ENCODE measurements at regions not wholly inside any gene's neighbourhood (a gene's known extent, or its start where the extent isn't known, plus 50 kb on each side); places are given as distances from the start of the nearest gene placed in this dataset.

DNA sequence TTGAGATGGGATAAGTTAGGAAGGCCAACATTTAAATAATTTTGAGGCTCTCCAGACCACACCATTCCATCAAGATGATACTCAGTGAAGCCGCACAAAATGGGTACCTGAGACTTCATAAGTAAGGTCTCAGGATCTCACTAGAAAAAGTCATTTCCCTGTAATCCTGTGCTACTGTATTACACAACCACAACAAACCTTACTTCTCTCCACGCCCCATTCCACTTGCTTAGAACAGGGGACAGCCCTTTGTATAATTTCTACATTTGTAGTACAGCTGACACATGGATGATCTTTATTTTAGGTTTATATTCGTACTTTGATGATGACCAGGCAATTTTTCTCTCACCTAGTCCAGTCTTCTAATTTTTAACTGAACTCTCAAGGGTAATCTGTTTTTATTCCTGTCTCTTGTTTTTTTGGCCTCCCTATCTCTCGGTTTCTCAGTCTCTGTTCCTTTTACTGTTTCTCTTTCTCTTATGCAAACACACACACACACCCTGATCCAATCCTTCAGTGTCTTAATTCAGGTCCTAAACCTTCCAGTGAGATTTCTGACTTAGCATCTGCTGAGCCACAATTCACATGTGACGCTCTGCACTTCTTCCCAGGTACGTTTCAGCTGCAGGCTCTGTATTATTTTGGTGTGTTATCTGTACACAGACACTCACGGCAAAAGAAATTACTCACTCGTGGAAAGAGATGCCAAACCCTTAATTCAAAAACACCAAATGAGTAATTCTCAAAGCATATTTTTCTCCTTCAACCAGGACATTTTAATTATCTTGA lies 223.2 kb upstream of the THBS1 start:
- no peak overlapping the region for H3K4me3 ChIP-seq (ENCODE audit: low read depth, low read length)
- TF ChIP-seq, protein P1, sequence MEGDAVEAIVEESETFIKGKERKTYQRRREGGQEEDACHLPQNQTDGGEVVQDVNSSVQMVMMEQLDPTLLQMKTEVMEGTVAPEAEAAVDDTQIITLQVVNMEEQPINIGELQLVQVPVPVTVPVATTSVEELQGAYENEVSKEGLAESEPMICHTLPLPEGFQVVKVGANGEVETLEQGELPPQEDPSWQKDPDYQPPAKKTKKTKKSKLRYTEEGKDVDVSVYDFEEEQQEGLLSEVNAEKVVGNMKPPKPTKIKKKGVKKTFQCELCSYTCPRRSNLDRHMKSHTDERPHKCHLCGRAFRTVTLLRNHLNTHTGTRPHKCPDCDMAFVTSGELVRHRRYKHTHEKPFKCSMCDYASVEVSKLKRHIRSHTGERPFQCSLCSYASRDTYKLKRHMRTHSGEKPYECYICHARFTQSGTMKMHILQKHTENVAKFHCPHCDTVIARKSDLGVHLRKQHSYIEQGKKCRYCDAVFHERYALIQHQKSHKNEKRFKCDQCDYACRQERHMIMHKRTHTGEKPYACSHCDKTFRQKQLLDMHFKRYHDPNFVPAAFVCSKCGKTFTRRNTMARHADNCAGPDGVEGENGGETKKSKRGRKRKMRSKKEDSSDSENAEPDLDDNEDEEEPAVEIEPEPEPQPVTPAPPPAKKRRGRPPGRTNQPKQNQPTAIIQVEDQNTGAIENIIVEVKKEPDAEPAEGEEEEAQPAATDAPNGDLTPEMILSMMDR (IDR thresholded peaks at IDR 0.05; ENCODE audit: low read depth, low read length): no peak

DNA sequence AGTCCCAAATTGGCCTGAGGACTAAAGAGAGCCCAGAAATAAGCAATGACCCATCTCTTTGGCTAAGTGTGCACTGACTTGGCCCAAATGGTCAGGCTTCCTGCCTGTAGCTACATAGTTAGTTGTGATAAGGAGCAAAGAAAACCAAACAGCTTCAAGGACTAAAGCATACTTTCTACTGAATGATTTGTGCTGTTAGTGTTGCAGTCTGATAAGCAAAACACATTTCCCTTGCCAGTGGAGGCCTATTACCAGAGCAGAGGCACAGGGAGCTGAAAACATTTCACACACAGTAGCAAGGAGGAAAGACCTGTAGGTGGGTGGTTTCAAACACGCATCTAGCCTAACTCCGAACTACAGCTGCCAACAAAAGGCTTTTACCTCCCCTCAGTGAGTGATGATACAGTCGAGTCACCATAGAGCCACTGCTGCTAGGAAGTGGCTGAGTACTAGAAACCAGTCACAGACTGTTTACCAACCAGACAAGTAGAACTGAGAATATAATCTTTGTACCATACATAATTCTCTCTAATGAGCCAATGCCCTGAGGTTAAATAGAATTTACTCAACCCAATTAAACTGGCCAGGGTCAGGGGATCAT lies 222.3 kb upstream of the THBS1 start:
- no peak overlapping the region for H3K4me3 ChIP-seq (ENCODE audit: low read depth, low read length)
- TF ChIP-seq, protein P1 (IDR thresholded peaks at IDR 0.05; ENCODE audit: low read depth, low read length): no peak

DNA sequence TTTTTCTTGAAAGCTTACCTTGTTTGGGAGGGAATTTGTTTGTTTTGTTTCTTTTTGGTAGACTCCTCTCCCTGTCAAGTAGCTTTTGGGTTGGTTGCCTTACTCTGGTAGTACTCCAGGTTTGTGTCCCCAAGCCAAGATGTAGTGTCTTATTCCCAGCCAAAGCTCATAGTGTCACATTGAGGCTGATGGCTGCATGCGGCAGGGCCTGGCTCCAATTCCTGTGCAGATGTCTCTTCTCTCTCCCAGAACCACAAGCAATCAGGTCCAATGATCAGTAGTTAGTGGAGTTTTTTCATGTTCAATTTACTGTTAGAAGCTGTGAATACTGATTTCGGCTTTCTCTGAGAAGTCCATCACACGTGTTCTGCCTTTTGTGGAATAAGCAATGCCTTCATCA lies 221.1 kb upstream of the THBS1 start:
- TF ChIP-seq, protein P1 (IDR thresholded peaks at IDR 0.05; ENCODE audit: low read depth, low read length): no peak

DNA sequence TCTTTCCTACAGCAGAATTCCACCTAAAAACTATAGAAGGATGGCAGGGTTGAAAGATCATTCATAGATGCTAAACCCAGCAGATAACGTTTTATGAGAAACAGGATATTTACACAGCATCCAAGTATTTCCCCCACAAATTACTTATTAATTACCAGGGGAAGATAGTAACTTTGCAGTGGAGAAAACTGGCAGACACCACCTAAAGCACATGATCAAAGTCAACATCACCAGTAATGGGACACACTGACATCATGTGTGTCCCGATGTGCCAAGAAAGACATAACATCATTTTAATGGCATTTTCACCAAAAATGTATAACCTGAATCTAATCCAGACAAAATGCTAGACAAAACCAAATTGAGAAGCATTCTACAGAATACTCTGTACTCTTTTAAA lies 220.4 kb upstream of the THBS1 start:
- H3K4me3 ChIP-seq (ENCODE audit: low read depth, low read length): no peak overlapping the region
- TF ChIP-seq, protein P1 (IDR thresholded peaks at IDR 0.05; ENCODE audit: low read depth, low read length): no peak

More for the DNA sequence above, 221.1 kb upstream of the THBS1 start:
- no peak overlapping the region for H3K4me3 ChIP-seq (ENCODE audit: low read depth, low read length)

DNA sequence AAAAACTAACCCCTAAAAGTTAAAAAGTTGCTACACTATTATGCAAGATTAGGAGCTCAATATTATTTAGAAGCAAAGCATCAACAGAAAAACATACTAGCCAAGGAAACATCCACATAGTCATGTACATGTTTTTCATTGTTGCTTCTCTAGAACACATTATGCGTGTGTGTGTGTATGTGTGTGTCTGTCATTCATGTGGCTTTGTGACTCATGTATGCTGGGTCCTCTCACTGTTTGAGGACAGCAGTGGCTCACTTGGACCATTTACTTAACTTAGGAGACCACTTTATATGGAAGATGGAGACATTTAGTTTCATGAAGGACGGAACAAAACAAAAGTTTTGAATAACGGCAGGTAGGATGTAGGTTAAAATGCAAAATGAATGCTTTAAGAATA lies 219.4 kb upstream of the THBS1 start:
- TF ChIP-seq, protein P1 (IDR thresholded peaks at IDR 0.05; ENCODE audit: low read depth, low read length): no peak

DNA sequence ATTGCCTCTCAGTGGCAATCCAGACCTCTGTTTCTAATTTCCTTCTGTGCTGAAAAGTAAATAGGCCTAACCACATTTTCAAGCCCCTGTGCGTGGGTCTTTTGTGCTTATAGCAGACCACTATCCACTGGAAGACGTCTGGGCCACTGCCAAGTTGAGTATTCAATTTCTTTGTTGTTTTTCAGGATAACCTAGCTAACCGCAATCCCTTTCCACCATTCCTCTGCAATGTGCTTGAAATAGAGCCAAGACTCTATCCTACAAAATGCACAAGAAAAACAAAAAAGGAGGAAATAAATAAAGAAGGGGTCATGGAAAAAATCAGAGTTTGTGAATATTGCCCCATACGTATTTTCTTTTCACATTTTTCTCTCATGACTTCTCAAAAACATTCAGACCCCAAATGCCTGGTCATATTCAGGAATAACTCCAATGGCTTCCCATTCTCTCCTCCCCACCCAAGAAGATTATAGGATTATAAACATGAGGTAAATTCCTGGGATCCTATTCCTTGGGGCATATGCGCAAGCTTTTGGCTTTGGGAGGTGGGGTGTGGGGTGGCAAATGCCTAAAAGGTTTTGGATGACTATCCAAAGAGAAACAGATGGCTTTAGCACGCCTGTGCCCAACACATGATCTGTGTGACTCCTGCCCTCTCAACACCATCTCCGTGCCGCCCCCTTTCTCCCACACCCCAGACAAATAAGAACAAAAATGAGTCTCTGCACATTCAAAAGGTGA lies 217.9 kb upstream of the THBS1 start:
- TF ChIP-seq, protein P1 (IDR thresholded peaks at IDR 0.05; ENCODE audit: low read depth, low read length): no peak
- H3K4me3 ChIP-seq (ENCODE audit: low read depth, low read length): no peak overlapping the region

More for the DNA sequence above, 219.4 kb upstream of the THBS1 start:
- no peak overlapping the region for H3K4me3 ChIP-seq (ENCODE audit: low read depth, low read length)

All from WI38 (cell line).